ENCODE measurements at regions not wholly inside any gene's neighbourhood (a gene's known extent, or its start where the extent isn't known, plus 50 kb on each side); places are given as distances from the start of the nearest gene placed in this dataset.

GRCh38 chr2:216553482-216554240, 55.0 kb downstream of the RPL37A start:
- no peak for DNase-seq

- DNase-seq: peak; percentile 12
Observed at GRCh38 chr2:216554286-216554685, 55.6 kb downstream of the RPL37A start.

- DNase-seq: no peak
Observed at GRCh38 chr2:216554755-216555154, 56.1 kb downstream of the RPL37A start.

GRCh38 chr2:216555274-216555673, 56.6 kb downstream of the RPL37A start:
- no peak for DNase-seq

- no peak for DNase-seq
Observed at GRCh38 chr2:216556202-216556601, 57.6 kb downstream of the RPL37A start.

- no peak for DNase-seq
Observed at GRCh38 chr2:216557413-216557812, 58.8 kb downstream of the RPL37A start.

GRCh38 chr2:216557820-216558219, 59.2 kb downstream of the RPL37A start:
- no peak for DNase-seq

- no peak for DNase-seq
Observed at GRCh38 chr2:216559625-216560156, 61.0 kb downstream of the RPL37A start.

- no peak for DNase-seq
Observed at GRCh38 chr2:216560838-216561270, 62.2 kb downstream of the RPL37A start.

- no peak for DNase-seq
Observed at GRCh38 chr2:216562696-216563435, 64.2 kb downstream of the RPL37A start.

- no peak for DNase-seq
Observed at GRCh38 chr2:216563646-216564045, 65.0 kb downstream of the RPL37A start.

- no peak for DNase-seq
Observed at GRCh38 chr2:216564611-216565010, 66.0 kb downstream of the RPL37A start.

- DNase-seq: no peak
Observed at GRCh38 chr2:216565956-216566355, 67.3 kb upstream of the IGFBP2 start.

GRCh38 chr2:216568576-216568975, 64.6 kb upstream of the IGFBP2 start:
- no peak for DNase-seq

- DNase-seq: no peak
Observed at GRCh38 chr2:216569765-216570164, 63.5 kb upstream of the IGFBP2 start.

GRCh38 chr2:216570357-216570756, 62.9 kb upstream of the IGFBP2 start:
- no peak for DNase-seq

- DNase-seq: no peak
Observed at GRCh38 chr2:216571178-216571908, 61.9 kb upstream of the IGFBP2 start.

GRCh38 chr2:216571909-216572513, 61.2 kb upstream of the IGFBP2 start:
- no peak for DNase-seq

GRCh38 chr2:216572582-216573578, 60.3 kb upstream of the IGFBP2 start:
- no peak for DNase-seq

- no peak for DNase-seq
Observed at GRCh38 chr2:216574046-216574445, 59.2 kb upstream of the IGFBP2 start.

GRCh38 chr2:216574586-216574985, 58.6 kb upstream of the IGFBP2 start:
- DNase-seq: no peak

- no peak for DNase-seq
Observed at GRCh38 chr2:216575465-216575864, 57.8 kb upstream of the IGFBP2 start.

All from CD4-positive, alpha-beta T cell treated with Interleukin-4 for 4 hours (primary cell).